Caco-2 (cell line): ENCODE measurements at regions not wholly inside any gene's neighbourhood (a gene's known extent, or its start where the extent isn't known, plus 50 kb on each side); places are given as distances from the start of the nearest gene placed in this dataset.

ENCODE experiments used
- BruUV-seq: library from RNA; stranded (reverse); fragments of 400-500 nt; replicated peaks from 2 replicates; lab custom pipeline; 2021; lab: Mats Ljungman, UMichigan
- CTCF ChIA-PET: fragments of 300-600 bp; sonication (Branson Sonifier 250); formaldehyde crosslinking; loops from one replicate; lab custom pipeline; 2022; ENCODE audit warnings: antibody characterized with exemption; lab: Charles Lee
- POLR2A ChIA-PET: fragments of 300-600 bp; sonication (Branson Sonifier 250); formaldehyde crosslinking; loops from one replicate; lab custom pipeline; 2022; ENCODE audit warnings: antibody characterized with exemption; lab: Charles Lee
- DNase-seq, 2 experiments: peaks; one replicate each; pipeline versions ENCODE4 v3.0.0 to v3.0.0-alpha.2; 2020 to 2022
- H3K27me3 ChIP-seq: replicated peaks from 2 replicates; pipeline ENCODE4 v1.6.0; 2011; ENCODE audit warnings: low read length; ENCODE audit not compliant: control insufficient read depth, insufficient read depth
- H3K36me3 ChIP-seq: 2 replicates; pipeline ENCODE4 v1.5.1; 2011; ENCODE audit warnings: low read length; ENCODE audit not compliant: control insufficient read depth, insufficient read depth
- H3K4me1 ChIP-seq: fragments of 250-450 bp; sonication (Bioruptor Pico); 2 replicates; pipeline ENCODE4 v1.5.1; 2020; ENCODE audit warnings: mild to moderate bottlenecking
- H3K4me3 ChIP-seq: 2 replicates; pipeline ENCODE4 v1.5.1; 2011; ENCODE audit warnings: low read depth, mild to moderate bottlenecking, control low read depth, low read length
- H3K9me3 ChIP-seq: fragments of 250-450 bp; sonication (Bioruptor Pico); 2 replicates; pipeline ENCODE4 v1.5.1; 2020; ENCODE audit warnings: mild to moderate bottlenecking, moderate library complexity
- H3K27ac Mint-ChIP-seq: one replicate; pipeline ENCODE4 v1.8.0; 2022; ENCODE audit warnings: mixed read lengths; ENCODE audit not compliant: unreplicated experiment
- H3K27me3 Mint-ChIP-seq: one replicate; pipeline ENCODE4 v1.8.0; 2022; ENCODE audit warnings: mixed read lengths; ENCODE audit not compliant: insufficient read depth, unreplicated experiment
- H3K36me3 Mint-ChIP-seq: one replicate; pipeline ENCODE4 v1.8.0; 2022; ENCODE audit warnings: mild to moderate bottlenecking, mixed read lengths; ENCODE audit not compliant: insufficient read depth, unreplicated experiment
- H3K4me1 Mint-ChIP-seq: one replicate; pipeline ENCODE4 v1.8.0; 2022; ENCODE audit warnings: low read depth, mixed read lengths; ENCODE audit not compliant: unreplicated experiment
- H3K4me3 Mint-ChIP-seq: one replicate; pipeline ENCODE4 v1.8.0; 2022; ENCODE audit warnings: mild to moderate bottlenecking, moderate library complexity, mixed read lengths; ENCODE audit not compliant: unreplicated experiment
- H3K9me3 Mint-ChIP-seq: one replicate; pipeline ENCODE4 v1.8.0; 2022; ENCODE audit warnings: mixed read lengths; ENCODE audit not compliant: unreplicated experiment
- intact Hi-C: fragments of 100-400 bp; cut with micrococcal nuclease; formaldehyde crosslinking; loops from one replicate; pipeline ENCODE4 v1.10.0; 2022; ENCODE audit not compliant: unreplicated experiment
- TF ChIP-seq, protein P1 (sequence below), 2 experiments: fragments of 200-600 bp in 1 of 2; IDR thresholded peaks; 1 replicate in 1 of 2; 2 replicates in 1 of 2; pipeline versions ENCODE4 v1.5.1 to v1.8.0; 2011 to 2022; ENCODE audit warnings: antibody characterized with exemption in 1 of 2, control low read depth in 1 of 2, inconsistent platforms in 1 of 2, low read depth in 1 of 2, low read length in 1 of 2, mild to moderate bottlenecking in 1 of 2, moderate library complexity in 1 of 2; ENCODE audit not compliant: insufficient read depth in 1 of 2, severe bottlenecking in 1 of 2, unreplicated experiment in 1 of 2

DNA sequence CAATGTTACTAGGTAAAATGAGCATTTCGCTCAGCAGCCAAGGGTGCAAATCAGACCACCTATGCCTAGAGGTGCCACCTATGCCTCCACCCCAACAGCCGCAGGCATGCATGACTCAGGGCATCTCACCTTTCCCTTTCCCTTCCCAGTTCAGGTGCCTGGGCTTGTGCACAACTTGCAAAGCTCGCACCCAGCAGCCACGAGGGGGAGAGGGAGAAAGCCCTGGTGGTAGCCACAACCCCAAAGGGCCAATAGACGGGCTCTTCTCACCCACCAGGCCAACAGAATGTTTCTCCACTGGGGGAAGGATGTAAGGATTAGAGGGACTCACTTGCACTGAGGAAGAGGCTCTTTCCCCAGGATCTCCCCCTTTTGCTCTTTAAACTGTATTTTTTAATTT is 462.3 kb upstream of the PCDH15 start:
- Mint-ChIP-seq H3K4me3 (no peak overlapping the region), H3K27me3 (peaks cover 9% of the 10 kb centered on the region), H3K27ac (no peak overlapping the region), H3K36me3 (no peaks in the 10 kb centered on the region), H3K9me3 (no peaks in the 10 kb centered on the region), H3K4me1 (no peaks in the 10 kb centered on the region)
- H3K27me3 ChIP-seq, result no peaks in the 10 kb centered on the region
- TF ChIP-seq, protein P1, sequence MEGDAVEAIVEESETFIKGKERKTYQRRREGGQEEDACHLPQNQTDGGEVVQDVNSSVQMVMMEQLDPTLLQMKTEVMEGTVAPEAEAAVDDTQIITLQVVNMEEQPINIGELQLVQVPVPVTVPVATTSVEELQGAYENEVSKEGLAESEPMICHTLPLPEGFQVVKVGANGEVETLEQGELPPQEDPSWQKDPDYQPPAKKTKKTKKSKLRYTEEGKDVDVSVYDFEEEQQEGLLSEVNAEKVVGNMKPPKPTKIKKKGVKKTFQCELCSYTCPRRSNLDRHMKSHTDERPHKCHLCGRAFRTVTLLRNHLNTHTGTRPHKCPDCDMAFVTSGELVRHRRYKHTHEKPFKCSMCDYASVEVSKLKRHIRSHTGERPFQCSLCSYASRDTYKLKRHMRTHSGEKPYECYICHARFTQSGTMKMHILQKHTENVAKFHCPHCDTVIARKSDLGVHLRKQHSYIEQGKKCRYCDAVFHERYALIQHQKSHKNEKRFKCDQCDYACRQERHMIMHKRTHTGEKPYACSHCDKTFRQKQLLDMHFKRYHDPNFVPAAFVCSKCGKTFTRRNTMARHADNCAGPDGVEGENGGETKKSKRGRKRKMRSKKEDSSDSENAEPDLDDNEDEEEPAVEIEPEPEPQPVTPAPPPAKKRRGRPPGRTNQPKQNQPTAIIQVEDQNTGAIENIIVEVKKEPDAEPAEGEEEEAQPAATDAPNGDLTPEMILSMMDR (IDR thresholded peaks at IDR 0.05; ENCODE audit: insufficient read depth in 1 of 2, low read depth in 1 of 2, low read length in 1 of 2, severe bottlenecking in 1 of 2, unreplicated experiment in 1 of 2), result peak in 1 of 2 experiments; percentile 0
- intact Hi-C loops, result loop anchor here (5.0 kb wide), 1 partner anchor 1266 kb away; no protein-coding TSS in a partner anchor
- CTCF ChIA-PET, result no interaction called here
- DNase-seq, result no peak
- no peaks in the 10 kb centered on the region for H3K36me3 ChIP-seq
- no peaks in the 10 kb centered on the region for H3K9me3 ChIP-seq
- BruUV-seq, result no TSS peak
- no peak overlapping the region for H3K4me3 ChIP-seq
- H3K4me1 ChIP-seq, result no peaks in the 10 kb centered on the region
- POLR2A ChIA-PET, result no interaction called here

DNA sequence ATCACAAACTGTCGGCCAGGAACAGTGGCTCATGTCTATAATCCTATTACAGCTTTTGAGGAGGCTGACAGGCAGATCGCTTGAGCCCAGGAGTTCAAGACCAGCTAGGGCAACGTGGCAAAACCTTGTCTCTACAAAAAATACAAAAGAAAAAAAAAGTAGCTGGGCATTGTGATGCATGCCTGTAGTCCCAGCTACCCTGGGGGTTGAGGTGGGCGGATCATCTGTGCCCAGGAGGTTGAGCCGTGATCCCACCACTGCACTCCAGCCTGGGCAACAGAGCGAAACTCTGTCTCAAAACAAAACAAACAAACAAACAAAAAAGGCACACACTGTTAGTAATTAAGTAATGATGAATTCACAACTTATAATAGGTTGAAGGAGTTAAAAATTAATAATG is 441.5 kb upstream of the PCDH15 start:
- H3K9me3 Mint-ChIP-seq, result no peaks in the 10 kb centered on the region
- H3K4me1 Mint-ChIP-seq, result no peaks in the 10 kb centered on the region
- H3K36me3 ChIP-seq, result no peaks in the 10 kb centered on the region
- ChIA-PET CTCF (no interaction called here), POLR2A (no interaction called here)
- BruUV-seq, result no TSS peak
- no peak for DNase-seq
- no peaks in the 10 kb centered on the region for H3K36me3 Mint-ChIP-seq
- no peaks in the 10 kb centered on the region for H3K9me3 ChIP-seq
- TF ChIP-seq, protein P1 (IDR thresholded peaks at IDR 0.05; ENCODE audit: insufficient read depth in 1 of 2, low read depth in 1 of 2, low read length in 1 of 2, severe bottlenecking in 1 of 2, unreplicated experiment in 1 of 2), result no peak
- intact Hi-C loops, result no loop called here
- H3K4me3 Mint-ChIP-seq, result no peak overlapping the region
- no peak overlapping the region for H3K4me3 ChIP-seq
- peaks cover 4% of the 10 kb centered on the region for H3K27me3 Mint-ChIP-seq
- H3K27ac Mint-ChIP-seq, result no peak overlapping the region
- no peaks in the 10 kb centered on the region for H3K4me1 ChIP-seq
- no peaks in the 10 kb centered on the region for H3K27me3 ChIP-seq

DNA sequence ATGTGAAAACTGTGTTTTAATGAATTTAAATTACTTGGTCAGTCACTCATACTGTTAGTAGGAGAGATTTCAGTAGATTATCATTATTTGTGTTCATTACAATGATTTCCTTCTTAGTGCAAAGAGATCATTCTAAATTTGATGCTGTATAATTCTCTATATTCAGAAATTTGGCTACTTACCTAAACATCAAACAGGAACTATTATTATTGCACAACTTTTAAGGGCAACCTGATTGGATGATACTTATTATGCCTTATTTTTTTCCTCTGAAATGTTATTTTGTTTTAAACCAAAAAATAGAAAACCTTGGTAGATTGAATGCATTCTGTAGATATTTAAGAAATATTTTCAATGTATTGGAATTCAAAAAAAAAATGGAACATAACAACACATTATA is 436.4 kb upstream of the PCDH15 start:
- POLR2A ChIA-PET, result no interaction called here
- CTCF ChIA-PET, result no interaction called here
- no peak overlapping the region for H3K4me3 Mint-ChIP-seq
- BruUV-seq, result no TSS peak
- H3K27ac Mint-ChIP-seq, result no peak overlapping the region
- DNase-seq, result no peak
- intact Hi-C loops, result no loop called here
- H3K27me3 Mint-ChIP-seq, result no peaks in the 10 kb centered on the region
- H3K36me3 Mint-ChIP-seq, result no peaks in the 10 kb centered on the region
- TF ChIP-seq, protein P1 (IDR thresholded peaks at IDR 0.05; ENCODE audit: insufficient read depth in 1 of 2, low read depth in 1 of 2, low read length in 1 of 2, severe bottlenecking in 1 of 2, unreplicated experiment in 1 of 2), result no peak
- H3K36me3 ChIP-seq, result no peaks in the 10 kb centered on the region
- H3K9me3 Mint-ChIP-seq, result no peaks in the 10 kb centered on the region
- no peaks in the 10 kb centered on the region for H3K9me3 ChIP-seq
- H3K27me3 ChIP-seq, result no peaks in the 10 kb centered on the region
- no peaks in the 10 kb centered on the region for H3K4me1 ChIP-seq
- H3K4me1 Mint-ChIP-seq, result no peaks in the 10 kb centered on the region
- H3K4me3 ChIP-seq, result no peak overlapping the region
